ENCODE measurements at regions not wholly inside any gene's neighbourhood (a gene's known extent, or its start where the extent isn't known, plus 50 kb on each side); places are given as distances from the start of the nearest gene placed in this dataset.

GRCh38 chr2:12059616-12060441, 313.4 kb downstream of the LPIN1 start:
- no peak overlapping the region for H3K27ac ChIP-seq
- no peak for TF ChIP-seq CTCF (IDR thresholded peaks at IDR 0.05)
- no peak for TF ChIP-seq ZFX (IDR thresholded peaks at IDR 0.05; ENCODE audit: borderline replicate concordance)

- no peak for TF ChIP-seq ZFX (IDR thresholded peaks at IDR 0.05; ENCODE audit: borderline replicate concordance)
- H3K27ac ChIP-seq: no peak overlapping the region
These were observed 314.5 kb downstream of the LPIN1 start for GRCh38 chr2:12060886-12061285.

- H3K27ac ChIP-seq: no peak overlapping the region
- TF ChIP-seq CTCF (IDR thresholded peaks at IDR 0.05): no peak
- no peak for TF ChIP-seq ZFX (IDR thresholded peaks at IDR 0.05; ENCODE audit: borderline replicate concordance)
These were observed 315.0 kb downstream of the LPIN1 start for GRCh38 chr2:12061286-12062052.

- H3K27ac ChIP-seq: no peak overlapping the region
- TF ChIP-seq ZFX (IDR thresholded peaks at IDR 0.05; ENCODE audit: borderline replicate concordance) (no peak), CTCF (IDR thresholded peaks at IDR 0.05) (no peak)
These were observed 315.6 kb downstream of the LPIN1 start for GRCh38 chr2:12062053-12062395.

- H3K27ac ChIP-seq: no peak overlapping the region
- TF ChIP-seq CTCF (IDR thresholded peaks at IDR 0.05): no peak
- TF ChIP-seq ZFX (IDR thresholded peaks at IDR 0.05; ENCODE audit: borderline replicate concordance): no peak
These were observed 316.8 kb downstream of the LPIN1 start for GRCh38 chr2:12063210-12063609.

- TF ChIP-seq CTCF (IDR thresholded peaks at IDR 0.05) (no peak), ZFX (IDR thresholded peaks at IDR 0.05; ENCODE audit: borderline replicate concordance) (no peak)
- no peak overlapping the region for H3K27ac ChIP-seq
These were observed 317.7 kb downstream of the LPIN1 start for GRCh38 chr2:12064153-12064552.

- no peak overlapping the region for H3K27ac ChIP-seq
- TF ChIP-seq CTCF (IDR thresholded peaks at IDR 0.05) (no peak), ZFX (IDR thresholded peaks at IDR 0.05; ENCODE audit: borderline replicate concordance) (no peak)
These were observed 319.7 kb downstream of the LPIN1 start for GRCh38 chr2:12066116-12066515.

All from 22Rv1 (cell line).